ENCODE measurements at regions not wholly inside any gene's neighbourhood (a gene's known extent, or its start where the extent isn't known, plus 50 kb on each side); places are given as distances from the start of the nearest gene placed in this dataset.
"Not testable (repeated sequence)": the region's sequence is repeated elsewhere in the genome, so short reads cannot be mapped to it uniquely, and the experiment has no call there.

- peaks cover 1% of the 10 kb centered on the region for H3K36me3 Mint-ChIP-seq
- H3K4me1 Mint-ChIP-seq: peaks cover 2% of the 10 kb centered on the region
- H3K27ac Mint-ChIP-seq: no peak overlapping the region
- DNase-seq (ENCODE audit: low spot score in 2 of 2): no peak
- no peaks in the 10 kb centered on the region for H3K9me3 Mint-ChIP-seq
- ATAC-seq (ENCODE audit: low read depth): no peak
- H3K27me3 Mint-ChIP-seq: peaks cover 3% of the 10 kb centered on the region
- no peak overlapping the region for H3K4me3 Mint-ChIP-seq
Observed at GRCh38 chr5:50898966-50899365, 232.5 kb downstream of the PARP8 start.

GRCh38 chr5:50900952-50901510 lies 234.6 kb downstream of the PARP8 start:
- Mint-ChIP-seq H3K4me3 (no peak overlapping the region), H3K27ac (no peak overlapping the region)

DNA sequence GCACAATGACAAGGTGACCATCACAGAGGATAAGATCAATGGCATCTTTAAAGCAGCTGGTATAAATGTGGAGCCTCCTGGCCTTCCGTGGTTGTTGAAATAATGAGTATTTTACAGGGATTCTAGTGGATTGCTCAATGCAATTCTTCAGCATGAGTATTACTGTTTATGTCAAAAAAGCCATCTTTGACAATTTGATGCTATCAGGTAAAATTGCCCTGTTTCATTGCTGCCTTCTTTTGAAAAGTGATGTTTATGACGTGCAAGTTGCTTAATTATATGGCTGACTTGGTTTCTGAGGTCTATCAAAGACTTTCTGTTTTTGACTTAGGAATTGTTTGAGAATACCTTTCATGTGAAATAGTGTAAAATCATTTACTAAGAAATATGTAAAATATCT lies 237.2 kb downstream of the PARP8 start:
- Mint-ChIP-seq H3K4me1 (peaks cover 2% of the 10 kb centered on the region), H3K9me3 (no peaks in the 10 kb centered on the region), H3K27me3 (peaks cover 2% of the 10 kb centered on the region), H3K36me3 (peaks cover 1% of the 10 kb centered on the region), H3K27ac (no peak overlapping the region), H3K4me3 (no peak overlapping the region)
- ATAC-seq (ENCODE audit: low read depth) (no peak), DNase-seq (ENCODE audit: low spot score in 2 of 2) (no peak)

More at GRCh38 chr5:50900952-50901510, 234.6 kb downstream of the PARP8 start:
- no peaks in the 10 kb centered on the region for H3K9me3 Mint-ChIP-seq
- H3K4me1 Mint-ChIP-seq: peaks cover 2% of the 10 kb centered on the region
- H3K36me3 Mint-ChIP-seq: peaks cover 1% of the 10 kb centered on the region
- H3K27me3 Mint-ChIP-seq: peaks cover 2% of the 10 kb centered on the region
- no peak for ATAC-seq (ENCODE audit: low read depth)
- DNase-seq (ENCODE audit: low spot score in 2 of 2): no peak

DNA sequence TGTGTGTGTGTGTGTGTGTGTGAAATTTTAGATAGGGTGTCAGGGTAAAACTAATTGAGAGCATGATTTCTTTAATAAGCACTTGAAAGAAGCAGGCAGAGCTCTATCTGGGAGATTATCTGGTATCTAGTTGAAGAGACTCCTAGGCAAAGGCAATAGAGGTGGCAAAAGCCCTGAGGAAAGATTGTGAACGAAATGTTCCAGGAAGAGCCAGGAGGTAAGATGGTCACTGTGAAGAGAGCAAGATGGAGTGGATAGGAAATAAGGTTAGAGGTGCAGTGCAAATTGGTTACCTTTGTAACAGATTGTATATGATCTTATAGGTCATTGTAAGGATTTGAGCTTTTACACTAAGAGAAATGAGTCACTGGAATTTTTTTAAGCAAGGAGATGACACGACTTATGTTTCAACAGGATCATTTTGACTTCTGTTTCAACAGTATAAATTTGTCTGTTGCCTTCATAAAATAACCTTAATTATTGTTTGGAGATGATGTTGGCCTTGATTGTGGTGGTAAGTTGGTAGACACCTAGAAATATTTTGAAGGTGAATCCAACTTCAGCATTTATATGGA lies 239.6 kb downstream of the PARP8 start:
- no peak for ATAC-seq (ENCODE audit: low read depth)
- Mint-ChIP-seq H3K4me3 (no peak overlapping the region), H3K9me3 (no peaks in the 10 kb centered on the region), H3K4me1 (no peaks in the 10 kb centered on the region), H3K27me3 (peaks cover 2% of the 10 kb centered on the region), H3K36me3 (no peaks in the 10 kb centered on the region), H3K27ac (no peak overlapping the region)
- no peak for DNase-seq (ENCODE audit: low spot score in 2 of 2)

- H3K27ac Mint-ChIP-seq; H3K27me3 Mint-ChIP-seq; H3K9me3 Mint-ChIP-seq; DNase-seq (ENCODE audit: low spot score in 2 of 2); H3K4me1 Mint-ChIP-seq; H3K36me3 Mint-ChIP-seq; H3K4me3 Mint-ChIP-seq; ATAC-seq (ENCODE audit: low read depth): not testable (repeated sequence)
Observed at GRCh38 chr5:50920160-50920559, 253.7 kb downstream of the PARP8 start.

GRCh38 chr5:50921366-50922133 lies 255.1 kb downstream of the PARP8 start:
- Mint-ChIP-seq H3K27me3 (peaks cover 5% of the 10 kb centered on the region), H3K4me3 (no peak overlapping the region), H3K9me3 (no peaks in the 10 kb centered on the region), H3K4me1 (no peaks in the 10 kb centered on the region), H3K27ac (no peak overlapping the region), H3K36me3 (no peaks in the 10 kb centered on the region)
- ATAC-seq (ENCODE audit: low read depth) (no peak), DNase-seq (ENCODE audit: low spot score in 2 of 2) (no peak)

DNA sequence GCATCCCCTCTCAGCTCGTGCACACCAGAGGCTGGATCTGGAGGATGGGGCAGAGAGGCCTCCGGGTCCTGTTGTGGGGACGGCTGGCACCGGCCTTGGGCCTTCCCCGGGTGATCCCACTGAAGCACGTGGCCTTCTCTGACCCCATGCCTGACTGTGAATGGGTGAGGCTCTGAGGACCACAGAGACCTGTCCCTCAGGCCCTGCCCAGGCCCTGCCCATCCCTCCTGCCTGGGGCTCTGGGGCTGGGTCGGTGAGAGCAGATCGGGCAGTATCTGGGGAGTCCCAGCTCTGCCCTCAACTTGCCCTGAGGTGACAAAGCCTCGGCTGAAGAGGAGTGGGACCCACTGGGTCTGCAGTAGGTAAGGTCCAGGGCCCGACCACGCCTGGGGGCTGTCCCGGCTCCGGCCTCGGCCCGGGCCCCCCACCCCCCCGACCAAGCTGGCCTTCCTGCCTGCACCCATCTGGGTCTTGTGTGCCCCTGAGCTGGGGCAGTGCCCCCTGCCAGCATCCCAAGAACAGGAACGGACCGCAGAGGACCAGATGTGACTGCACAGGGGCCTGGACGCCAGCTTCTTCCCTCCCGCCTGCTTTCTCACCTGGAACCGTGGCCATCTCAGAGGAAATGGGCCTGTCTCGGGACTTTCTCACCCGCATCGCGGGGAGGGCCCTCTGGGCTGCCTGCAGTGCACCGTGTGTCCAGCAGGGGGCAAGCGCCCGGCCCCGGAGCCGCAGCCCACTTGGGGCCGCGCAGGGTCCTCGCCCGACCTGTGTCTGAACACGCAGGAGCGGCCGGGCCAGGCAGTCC lies 255.9 kb downstream of the PARP8 start:
- not testable (repeated sequence) for H3K36me3 Mint-ChIP-seq, H3K4me3 Mint-ChIP-seq, H3K4me1 Mint-ChIP-seq, H3K27me3 Mint-ChIP-seq, H3K27ac Mint-ChIP-seq, H3K9me3 Mint-ChIP-seq
- ATAC-seq (ENCODE audit: low read depth): peak; percentile 47
- peak; percentile 6 to 13 for DNase-seq (ENCODE audit: low spot score in 2 of 2)

GRCh38 chr5:50922942-50923767 lies 256.7 kb downstream of the PARP8 start:
- ATAC-seq (ENCODE audit: low read depth): no peak
- Mint-ChIP-seq H3K9me3 (no peaks in the 10 kb centered on the region), H3K36me3 (no peaks in the 10 kb centered on the region), H3K27ac (no peak overlapping the region), H3K4me1 (no peaks in the 10 kb centered on the region), H3K4me3 (no peak overlapping the region), H3K27me3 (peaks cover 5% of the 10 kb centered on the region)
- no peak for DNase-seq (ENCODE audit: low spot score in 2 of 2)

DNA sequence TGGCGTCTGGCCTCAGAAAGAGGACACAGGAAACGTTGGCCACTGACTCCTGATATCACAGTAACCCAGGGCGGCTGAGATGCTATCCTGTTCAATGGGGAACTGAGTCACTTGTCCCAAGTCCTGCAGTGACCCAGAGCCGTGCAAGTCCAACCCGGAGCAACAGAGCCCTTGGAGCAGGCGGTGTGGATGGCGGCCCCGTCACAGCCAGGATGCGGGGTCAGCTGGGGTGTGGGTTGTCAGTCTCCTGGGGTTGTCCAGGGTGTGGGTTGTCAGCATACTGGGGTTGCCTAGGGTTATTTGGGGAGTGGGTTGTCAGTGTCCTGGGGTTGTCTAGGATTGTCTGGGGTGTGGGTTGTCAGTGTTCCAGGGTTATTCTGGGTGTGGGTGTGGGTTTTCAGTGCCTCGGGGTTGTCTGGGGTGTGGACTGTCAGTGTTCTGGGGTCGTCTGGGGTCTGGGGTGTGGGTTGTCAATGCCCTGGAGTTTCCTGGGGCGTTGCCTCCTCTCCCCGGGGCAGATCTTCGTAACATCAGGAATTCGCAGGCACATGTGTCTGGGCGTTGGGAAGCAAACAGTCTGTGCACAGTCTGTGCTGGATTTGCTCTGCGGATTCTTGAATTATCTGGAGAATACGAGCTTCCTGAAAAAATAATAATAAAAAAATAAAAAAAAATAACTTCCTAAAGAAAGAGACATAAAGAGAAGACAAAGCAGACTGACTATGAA lies 257.5 kb downstream of the PARP8 start:
- Mint-ChIP-seq H3K27me3 (peaks cover 5% of the 10 kb centered on the region), H3K27ac (no peak overlapping the region), H3K4me3 (no peak overlapping the region), H3K9me3 (no peaks in the 10 kb centered on the region), H3K4me1 (no peaks in the 10 kb centered on the region), H3K36me3 (no peaks in the 10 kb centered on the region)
- no peak for DNase-seq (ENCODE audit: low spot score in 2 of 2)
- no peak for ATAC-seq (ENCODE audit: low read depth)

DNA sequence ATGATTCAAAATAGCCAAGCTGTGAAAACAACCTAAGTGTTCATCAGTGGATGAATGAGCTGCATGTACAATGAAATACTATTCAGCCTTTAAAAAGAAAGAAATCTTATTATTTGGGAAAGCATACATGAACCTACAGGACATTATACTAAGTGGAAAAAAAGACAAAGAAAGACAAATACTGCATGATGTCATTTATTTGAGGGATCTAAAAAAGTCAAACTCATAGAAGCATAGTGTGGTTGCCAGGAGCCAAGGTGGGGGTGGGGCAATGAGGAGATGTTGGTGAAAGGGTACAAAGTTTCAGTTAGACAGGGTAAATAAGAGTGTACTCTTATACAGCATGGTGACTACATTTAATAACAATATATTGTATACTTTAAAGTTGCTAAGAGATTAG lies 261.5 kb downstream of the PARP8 start:
- ATAC-seq (ENCODE audit: low read depth) (no peak), DNase-seq (ENCODE audit: low spot score in 2 of 2) (no peak)
- Mint-ChIP-seq H3K4me3 (no peak overlapping the region), H3K27me3 (peaks cover 11% of the 10 kb centered on the region), H3K36me3 (no peaks in the 10 kb centered on the region), H3K27ac (no peak overlapping the region), H3K4me1 (no peaks in the 10 kb centered on the region), H3K9me3 (no peaks in the 10 kb centered on the region)

DNA sequence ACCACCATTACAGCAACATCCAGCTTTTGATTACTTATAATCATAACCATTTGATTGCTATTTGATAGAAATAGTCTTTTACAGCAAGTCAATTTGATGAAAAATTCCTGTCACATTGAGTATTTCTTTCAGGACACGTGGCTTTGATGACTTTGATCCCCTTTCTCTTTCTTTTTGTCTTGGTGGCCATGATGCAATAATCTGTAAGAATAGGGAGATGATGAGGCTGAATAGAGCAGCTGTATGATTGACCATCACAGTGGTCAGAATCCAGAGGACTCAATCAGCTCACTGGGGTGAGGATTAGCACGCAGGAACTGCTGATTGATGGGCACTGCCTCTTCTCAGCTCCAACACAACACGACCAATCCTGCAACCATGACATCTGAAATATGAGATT lies 262.7 kb downstream of the PARP8 start:
- H3K36me3 Mint-ChIP-seq: no peaks in the 10 kb centered on the region
- no peak overlapping the region for H3K4me3 Mint-ChIP-seq
- ATAC-seq (ENCODE audit: low read depth) (no peak), DNase-seq (ENCODE audit: low spot score in 2 of 2) (no peak)
- peaks cover 6% of the 10 kb centered on the region for H3K27me3 Mint-ChIP-seq
- no peaks in the 10 kb centered on the region for H3K4me1 Mint-ChIP-seq
- no peak overlapping the region for H3K27ac Mint-ChIP-seq
- H3K9me3 Mint-ChIP-seq: no peaks in the 10 kb centered on the region

DNA sequence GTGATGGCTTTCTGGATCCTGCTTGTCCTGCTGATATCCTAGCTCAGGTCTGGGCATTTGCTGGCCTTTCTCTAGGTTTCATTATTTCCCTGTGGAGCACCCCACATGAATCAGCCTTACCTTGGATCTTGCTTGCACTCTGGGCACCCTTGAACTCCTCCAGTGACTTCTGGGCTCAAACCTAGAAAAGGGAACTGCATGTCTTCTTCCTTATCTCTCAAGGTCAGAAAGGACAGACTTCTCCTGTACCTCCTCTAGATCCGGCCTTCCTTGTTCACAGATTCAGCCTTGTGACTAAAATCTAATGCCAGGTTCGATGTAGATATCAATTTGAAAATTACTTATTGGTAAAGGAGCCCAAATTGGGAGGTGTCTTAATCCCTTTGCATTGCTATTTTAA lies 267.9 kb downstream of the PARP8 start:
- H3K4me3 Mint-ChIP-seq: no peak overlapping the region
- no peaks in the 10 kb centered on the region for H3K4me1 Mint-ChIP-seq
- ATAC-seq (ENCODE audit: low read depth): no peak
- H3K36me3 Mint-ChIP-seq: no peaks in the 10 kb centered on the region
- no peak for DNase-seq (ENCODE audit: low spot score in 2 of 2)
- peaks cover 6% of the 10 kb centered on the region for H3K27me3 Mint-ChIP-seq
- H3K27ac Mint-ChIP-seq: no peak overlapping the region
- H3K9me3 Mint-ChIP-seq: no peaks in the 10 kb centered on the region

GRCh38 chr5:50945139-50945538 lies 278.7 kb downstream of the PARP8 start:
- no peaks in the 10 kb centered on the region for H3K27me3 Mint-ChIP-seq
- H3K4me3 Mint-ChIP-seq: no peak overlapping the region
- H3K9me3 Mint-ChIP-seq: peaks cover 8% of the 10 kb centered on the region
- H3K27ac Mint-ChIP-seq: no peak overlapping the region
- DNase-seq (ENCODE audit: low spot score in 2 of 2) (no peak), ATAC-seq (ENCODE audit: low read depth) (no peak)
- H3K36me3 Mint-ChIP-seq: peaks cover 1% of the 10 kb centered on the region
- no peaks in the 10 kb centered on the region for H3K4me1 Mint-ChIP-seq
